HG02763 (cell line): ENCODE measurements at regions not wholly inside any gene's neighbourhood (a gene's known extent, or its start where the extent isn't known, plus 50 kb on each side); places are given as distances from the start of the nearest gene placed in this dataset.
"Not testable (repeated sequence)": the region's sequence is repeated elsewhere in the genome, so short reads cannot be mapped to it uniquely, and the experiment has no call there.

Experiments used
- ATAC-seq: cut with Tn5 transposase; IDR thresholded peaks from one replicate; pipeline ENCODE4 v1.9.1; 2021; ENCODE audit warnings: mild to moderate bottlenecking, moderate library complexity; ENCODE audit not compliant: unreplicated experiment

DNA sequence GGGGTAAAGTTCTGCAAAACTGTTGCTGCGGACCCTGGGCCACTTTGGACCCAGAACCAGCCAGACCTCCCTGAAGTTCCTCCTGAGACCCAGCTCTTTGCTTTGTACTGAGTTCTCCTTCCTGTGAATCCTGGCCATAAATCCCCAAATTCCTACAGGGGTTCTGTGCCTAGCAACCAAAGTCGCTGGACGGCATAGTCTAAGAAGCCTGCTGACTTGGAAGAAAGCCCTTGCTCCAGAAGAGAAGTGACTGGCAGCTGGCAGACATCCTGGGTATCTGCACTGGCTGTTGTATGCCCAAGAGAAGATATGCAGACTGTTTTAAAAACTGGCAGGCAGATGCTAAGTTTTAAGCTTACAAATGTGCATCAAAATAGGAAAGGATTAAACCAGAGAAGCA, 99.9 kb upstream of the SLC24A4 start:
- no peak for ATAC-seq

GRCh38 chr14:92224358-92224954, 98.5 kb upstream of the SLC24A4 start:
- ATAC-seq: no peak

GRCh38 chr14:92225731-92226130, 97.2 kb upstream of the SLC24A4 start:
- no peak for ATAC-seq

- ATAC-seq: not testable (repeated sequence)
Measured at GRCh38 chr14:92226166-92226565, 96.8 kb upstream of the SLC24A4 start.

DNA sequence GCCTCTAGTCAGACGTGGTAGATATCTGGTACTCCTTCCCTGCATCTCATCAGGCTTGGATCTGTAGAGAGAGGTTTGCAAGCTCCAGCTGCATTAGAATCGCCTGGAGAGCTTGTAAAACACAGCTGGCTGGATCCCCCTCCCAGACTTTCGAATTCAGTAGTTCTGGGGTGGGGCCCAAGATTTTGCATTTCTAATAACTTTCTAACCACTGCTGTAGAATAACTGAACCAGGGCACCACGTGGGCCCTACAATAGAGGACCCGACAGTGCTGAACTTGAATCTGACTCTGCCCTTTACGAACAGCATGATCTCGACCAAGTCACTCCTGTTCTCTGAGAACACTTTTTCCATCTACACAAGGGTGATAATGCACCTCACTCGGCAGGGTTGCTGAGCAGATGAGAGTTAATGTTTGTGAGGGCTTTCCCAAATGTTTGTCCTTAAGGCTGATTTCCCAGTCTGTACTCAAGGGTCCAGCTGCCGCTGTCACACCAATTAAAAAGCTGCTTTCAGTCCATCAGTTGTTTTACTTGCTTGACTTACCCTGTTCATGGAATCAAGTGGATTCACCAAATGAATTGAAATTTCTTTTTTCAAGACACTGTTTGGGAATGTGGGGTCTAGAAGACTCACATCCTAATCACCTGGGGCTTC, 86.6 kb upstream of the SLC24A4 start:
- no peak for ATAC-seq

DNA sequence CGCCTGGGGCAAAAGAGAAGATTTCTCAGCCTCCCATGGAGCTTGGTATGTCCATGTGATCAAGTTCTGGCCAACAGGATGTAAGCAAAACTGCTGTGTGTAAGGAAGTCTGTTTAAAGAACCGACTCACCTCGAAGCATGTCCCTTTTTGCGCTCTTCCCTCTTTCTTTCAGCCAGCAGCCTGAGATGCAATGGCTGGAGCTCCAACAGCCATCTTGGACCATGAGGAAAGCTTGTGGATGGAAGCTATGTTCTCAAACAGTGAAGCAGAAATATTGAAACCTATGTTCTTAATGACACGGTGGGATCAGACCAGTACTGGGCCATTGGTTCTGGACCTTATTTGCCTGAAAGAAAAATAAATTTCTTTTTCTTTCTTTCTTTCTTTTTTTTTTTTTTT, 82.3 kb upstream of the SLC24A4 start:
- no peak for ATAC-seq

DNA sequence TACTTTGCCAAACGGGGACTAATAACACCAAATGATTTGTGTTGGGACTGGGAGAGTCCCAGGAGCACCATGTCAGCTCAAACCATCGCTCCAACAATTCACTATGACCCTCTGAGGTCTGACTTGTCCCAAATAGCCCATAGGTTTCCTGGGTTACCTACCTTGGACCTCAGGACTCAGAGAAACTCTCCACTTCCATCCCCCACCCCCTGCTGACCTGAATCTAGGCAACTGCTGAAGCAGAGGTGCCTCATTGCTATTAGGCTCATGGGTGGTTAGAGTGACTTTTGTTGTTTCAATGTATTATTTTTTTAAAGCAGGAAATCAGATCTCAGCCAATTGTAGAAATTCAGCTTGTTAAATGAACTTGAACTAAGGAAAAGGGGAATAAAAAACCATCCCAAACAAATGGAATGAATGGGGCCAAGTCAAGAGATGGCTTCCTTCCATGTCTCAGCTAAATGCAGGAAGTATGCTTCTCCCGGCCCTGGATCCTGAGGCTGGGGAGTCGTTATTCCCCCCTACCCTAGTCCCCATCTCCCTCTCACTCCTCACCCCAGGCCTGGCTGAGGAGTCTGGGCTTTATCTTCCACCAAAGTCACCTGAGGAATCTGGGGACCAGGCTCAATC, 80.9 kb upstream of the SLC24A4 start:
- no peak for ATAC-seq

GRCh38 chr14:92244805-92245204, 78.2 kb upstream of the SLC24A4 start:
- ATAC-seq: no peak

GRCh38 chr14:92247341-92247740, 75.6 kb upstream of the SLC24A4 start:
- ATAC-seq: no peak

- ATAC-seq: no peak
Measured at GRCh38 chr14:92247947-92248346, 75.0 kb upstream of the SLC24A4 start.

DNA sequence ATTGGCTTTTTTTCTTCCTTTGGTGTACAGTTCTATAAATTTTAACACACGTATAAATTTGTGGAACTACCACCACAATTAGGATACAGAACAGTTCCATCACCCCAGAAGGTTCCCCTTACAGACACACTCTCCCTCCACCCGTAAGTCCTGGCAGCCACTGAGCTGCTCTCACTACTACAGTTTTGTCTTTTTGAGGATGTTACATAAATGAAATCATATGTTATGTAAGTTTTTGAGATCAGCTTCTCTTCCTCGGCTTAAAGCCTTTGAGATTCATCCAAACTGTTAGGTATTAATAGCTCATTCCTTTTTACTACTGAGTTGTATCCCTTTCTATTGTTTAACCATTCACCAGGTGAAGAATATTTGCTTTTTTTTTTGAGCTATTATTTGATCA, 74.3 kb upstream of the SLC24A4 start:
- ATAC-seq: no peak

DNA sequence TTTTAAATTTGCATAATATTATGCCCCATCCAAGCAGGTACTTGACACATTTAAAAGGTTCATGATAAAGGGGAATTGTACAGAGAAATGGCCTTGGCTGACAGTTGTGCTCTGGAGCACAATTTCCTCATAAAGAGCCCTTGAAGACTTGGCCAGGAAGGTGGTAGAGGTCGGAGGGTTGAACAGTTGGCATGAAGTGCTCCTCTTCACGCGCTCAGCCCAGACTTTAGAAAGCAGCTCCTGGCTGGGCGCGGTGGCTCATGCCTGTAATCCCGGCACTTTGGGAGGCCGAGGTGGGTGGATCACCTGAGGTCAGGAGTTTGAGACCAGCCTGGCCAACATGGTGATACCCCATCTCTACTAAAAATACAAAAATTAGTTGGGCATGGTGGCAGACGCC, 72.6 kb upstream of the SLC24A4 start:
- not testable (repeated sequence) for ATAC-seq

- no peak for ATAC-seq
Measured at GRCh38 chr14:92252323-92252722, 70.6 kb upstream of the SLC24A4 start.

GRCh38 chr14:92253381-92253894, 69.5 kb upstream of the SLC24A4 start:
- no peak for ATAC-seq

- ATAC-seq: no peak
Measured at GRCh38 chr14:92254786-92255185, 68.2 kb upstream of the SLC24A4 start.

DNA sequence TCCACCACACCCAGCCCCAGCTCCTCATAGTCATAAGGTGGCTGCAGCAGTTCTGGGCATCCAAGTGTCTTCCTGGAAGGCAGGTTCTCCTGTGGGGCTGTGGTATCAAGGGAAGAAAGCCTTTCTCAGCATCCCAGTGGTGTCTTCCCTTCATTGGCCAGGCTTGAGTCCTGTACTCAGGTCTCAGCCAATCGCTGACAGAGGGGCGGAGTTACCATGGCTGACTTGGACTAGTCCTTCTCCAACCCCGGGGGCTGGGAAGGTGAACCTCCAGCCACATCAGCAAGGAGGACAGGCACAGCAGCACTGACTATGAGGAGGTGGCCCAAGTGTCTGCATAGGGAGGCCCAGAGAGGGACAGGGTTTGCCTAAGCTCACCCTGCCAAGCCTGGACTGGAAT, 64.0 kb upstream of the SLC24A4 start:
- no peak for ATAC-seq

DNA sequence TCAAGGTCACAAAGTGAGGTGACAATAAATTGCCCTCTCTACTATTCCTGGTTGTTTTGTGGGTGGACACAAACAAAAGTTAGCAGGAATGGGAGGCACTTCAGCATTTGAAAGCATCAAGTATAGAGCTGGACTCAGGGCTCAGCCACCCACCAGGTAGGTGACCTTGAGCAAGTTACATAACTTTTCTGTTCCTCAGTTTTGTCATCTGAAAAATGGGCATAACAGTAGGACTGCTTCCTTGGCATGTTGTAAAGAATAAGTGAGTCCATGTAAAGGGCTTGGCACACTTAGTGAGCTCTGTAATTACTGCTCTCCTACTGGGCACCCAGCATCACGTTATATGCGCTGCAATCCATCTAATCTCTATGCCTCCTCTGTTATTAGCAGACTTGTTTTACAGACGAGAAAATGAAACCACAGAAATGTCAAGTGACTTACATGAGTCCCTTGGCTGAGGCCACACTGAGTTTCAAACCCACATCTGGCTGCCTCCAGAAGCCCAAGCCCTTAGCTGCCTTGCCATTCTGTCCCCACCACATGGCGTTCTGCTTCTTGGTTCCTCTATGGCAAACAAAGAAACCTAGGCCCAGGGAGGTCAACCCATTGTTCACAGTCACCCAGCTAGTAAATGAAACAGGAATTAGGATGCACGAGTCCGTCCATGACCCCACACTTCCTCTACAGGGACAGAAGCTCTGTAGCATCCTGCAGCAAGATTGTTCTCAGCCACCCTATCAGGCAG, 63.2 kb upstream of the SLC24A4 start:
- ATAC-seq: peak; percentile 62

DNA sequence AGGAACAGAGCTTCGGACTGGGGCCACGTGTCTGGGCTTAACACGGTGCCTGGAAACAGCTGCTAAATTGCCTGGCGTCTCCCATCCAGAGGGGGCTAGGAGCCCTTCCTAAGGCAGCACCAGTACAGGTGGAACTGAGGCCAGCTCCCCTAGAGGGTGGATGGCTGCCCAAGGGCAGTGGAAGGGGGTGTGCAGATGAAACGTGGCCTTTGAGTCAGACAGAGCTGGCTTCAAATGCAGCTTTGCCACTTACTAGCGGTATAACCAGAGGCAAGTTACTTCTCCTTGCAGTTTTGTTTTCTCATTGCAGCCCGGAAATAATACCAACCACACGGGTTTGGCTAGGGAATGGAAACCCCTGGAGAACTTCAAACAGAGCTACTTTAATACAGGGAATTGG, 59.3 kb upstream of the SLC24A4 start:
- no peak for ATAC-seq

DNA sequence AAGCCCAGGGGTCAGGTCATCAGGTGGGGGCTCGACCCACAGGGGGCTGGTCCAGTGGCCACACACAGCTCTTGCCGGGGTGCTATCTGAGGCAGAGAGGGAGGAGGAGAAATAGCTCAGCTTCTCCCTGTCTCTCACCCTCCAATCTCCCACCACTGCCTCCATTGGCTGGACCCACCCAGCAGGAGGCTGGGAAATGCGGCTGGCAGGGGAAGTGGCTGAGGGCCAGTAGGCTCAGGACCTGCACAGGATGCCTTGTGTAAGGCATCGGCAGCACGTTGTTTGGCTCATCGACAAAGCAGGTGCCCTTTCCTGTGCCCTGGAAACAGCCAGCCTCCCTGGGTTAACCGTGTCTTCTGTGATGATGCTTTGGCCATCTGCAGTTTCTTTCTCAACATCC, 58.8 kb upstream of the SLC24A4 start:
- no peak for ATAC-seq

DNA sequence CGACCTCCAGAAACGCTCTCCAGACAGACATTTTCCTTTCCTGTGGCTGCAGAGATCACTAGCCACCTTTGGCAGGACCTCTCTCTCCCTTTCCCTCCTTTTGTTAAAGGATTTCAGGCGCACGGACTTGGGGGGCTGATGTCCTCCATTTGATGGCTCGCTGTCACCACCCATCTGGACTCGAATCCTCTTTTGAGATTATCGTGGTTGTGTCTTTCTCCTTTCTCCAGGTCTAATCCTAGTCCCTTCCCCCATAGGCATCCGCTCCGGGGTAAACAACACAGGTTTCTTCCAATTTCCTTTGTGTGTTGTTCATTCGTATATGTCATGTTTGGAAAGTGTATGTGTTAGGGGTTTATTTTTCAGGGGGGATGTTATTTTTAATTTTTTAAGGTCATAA, 56.7 kb upstream of the SLC24A4 start:
- ATAC-seq: no peak
